Ovary (tissue), 3 donors: ENCODE measurements at regions not wholly inside any gene's neighbourhood (a gene's known extent, or its start where the extent isn't known, plus 50 kb on each side); places are given as distances from the start of the nearest gene placed in this dataset.

Experiments used
- CTCF ChIP-seq, 3 donors: fragments of 450-650 bp in 2 of 3; fragments of 200-600 bp in 1 of 3; IDR thresholded peaks; one replicate each; pipeline versions ENCODE4 v1.5.1 to v1.8.0; 2016 to 2022; ENCODE audit warnings: antibody characterized with exemption in 3 of 3, mild to moderate bottlenecking in 1 of 3
- EP300 ChIP-seq: sonication (generic); formaldehyde crosslinking; IDR thresholded peaks from one replicate; pipeline ENCODE4 v1.6.1; 2017; ENCODE audit warnings: antibody characterized with exemption
- POLR2A ChIP-seq: fragments of 450-650 bp; IDR thresholded peaks from one replicate; pipeline ENCODE4 v1.6.1; 2017; ENCODE audit warnings: antibody characterized with exemption, mild to moderate bottlenecking, moderate library complexity
- donor health status: DM: no; HTN: no; CAD: no.

GRCh38 chr3:161585922-161586321 lies 89.3 kb downstream of the OTOL1 start:
- TF ChIP-seq POLR2A (no peak), CTCF (IDR thresholded peaks at IDR 0.05) (no peak), EP300 (no peak)
